Stimulated activated CD4-positive, alpha-beta T cell treated with anti-CD3 and anti-CD28 coated beads, Interleukin-4, amount 100 ng/mL, for 24 hours (primary cell): ENCODE measurements at regions not wholly inside any gene's neighbourhood (a gene's known extent, or its start where the extent isn't known, plus 50 kb on each side); places are given as distances from the start of the nearest gene placed in this dataset.

Experiments
- DNase-seq: peaks from one replicate; pipeline ENCODE4 v3.0.0-alpha.2; 2020

DNA sequence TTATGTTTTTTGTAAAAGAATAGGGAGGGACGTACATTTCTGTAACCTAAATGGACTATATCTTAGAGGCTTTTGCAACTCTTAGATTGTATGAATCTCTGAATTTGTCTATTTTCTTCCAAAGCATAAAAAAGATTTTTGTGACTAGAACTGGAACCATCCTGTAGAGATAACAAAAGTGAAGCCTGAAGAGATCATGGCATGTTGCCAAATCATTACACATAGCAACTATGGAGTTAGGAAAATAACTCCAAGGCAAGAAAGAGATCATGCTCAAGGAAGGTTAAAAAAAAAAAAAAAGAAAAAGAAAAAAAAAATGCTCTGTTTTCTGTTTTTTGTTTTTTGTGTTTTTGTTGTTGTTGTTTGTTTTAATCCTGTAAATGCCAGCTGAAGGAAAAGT lies 567.7 kb upstream of the ZWINT start:
- DNase-seq, result no peak

- DNase-seq, result no peak
Observed at GRCh38 chr10:56927701-56928100, 566.6 kb upstream of the ZWINT start.

DNA sequence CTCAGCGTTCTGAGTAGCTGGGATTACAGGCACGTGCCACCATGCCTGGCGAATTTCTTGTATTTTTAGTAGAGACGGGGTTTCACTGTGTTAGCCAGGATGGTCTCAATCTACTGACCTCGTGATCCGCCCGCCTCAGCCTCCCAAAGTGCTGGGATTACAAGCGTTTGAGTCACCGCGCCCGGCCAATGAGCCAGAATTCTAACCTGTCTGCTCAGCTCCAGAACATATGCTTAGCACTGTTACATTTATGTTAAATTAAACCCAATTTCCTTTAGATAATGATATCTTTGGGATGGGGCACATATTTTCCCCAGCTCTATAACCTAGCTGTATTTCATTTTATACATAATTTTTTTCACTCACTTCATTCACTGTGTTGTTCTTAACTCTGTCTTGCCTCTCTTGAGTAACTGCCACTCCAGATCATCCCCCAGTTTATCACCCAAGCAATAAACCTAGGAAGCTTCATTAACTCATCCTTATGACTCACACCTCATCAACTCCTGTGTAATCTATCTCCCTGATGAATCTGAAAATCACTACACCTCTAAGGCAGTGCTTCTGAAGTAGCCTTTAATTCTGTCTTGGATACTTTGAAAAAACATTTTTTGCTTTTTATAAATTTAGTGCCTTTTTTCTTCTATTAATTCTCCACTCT lies 559.7 kb upstream of the ZWINT start:
- no peak for DNase-seq

DNA sequence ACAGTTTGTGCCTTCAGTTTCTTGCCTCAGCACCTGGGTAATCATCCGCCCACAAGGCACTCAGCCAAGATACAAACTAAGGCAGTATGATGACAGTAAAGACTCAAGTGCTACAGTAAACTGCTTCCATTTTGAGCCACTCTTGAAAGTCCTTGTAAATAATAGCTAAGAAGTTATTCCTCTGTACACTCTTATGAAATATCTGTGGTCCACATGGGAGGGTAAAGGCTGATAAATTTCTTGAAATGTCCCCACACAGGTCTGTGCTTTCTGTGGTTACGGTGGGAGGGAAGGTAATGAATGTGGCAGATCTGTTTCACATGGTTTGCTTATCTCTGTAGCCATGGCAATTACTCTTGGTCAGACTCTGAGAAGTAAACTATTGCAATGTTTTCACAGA lies 551.0 kb upstream of the ZWINT start:
- no peak for DNase-seq

GRCh38 chr10:56905051-56905450 lies 544.0 kb upstream of the ZWINT start:
- DNase-seq, result no peak

DNA sequence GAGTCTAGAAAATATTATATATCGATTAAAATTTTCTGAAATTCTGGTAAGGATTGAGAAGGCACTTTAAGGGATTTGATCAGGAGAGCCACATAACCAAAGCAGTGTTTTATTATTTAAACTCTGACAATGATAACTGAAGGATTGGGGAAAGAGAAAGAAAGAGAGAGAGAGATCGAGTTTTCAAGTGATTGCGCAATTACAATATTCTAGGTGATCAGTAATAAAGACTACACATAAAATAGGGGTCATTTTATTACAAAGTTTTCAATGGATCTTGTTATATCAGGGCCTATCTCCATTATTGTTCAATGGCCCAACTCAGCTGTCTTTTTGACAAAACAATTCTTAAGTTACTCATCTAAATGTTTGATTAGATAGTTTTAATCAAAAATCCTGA lies 541.5 kb upstream of the ZWINT start:
- no peak for DNase-seq

DNA sequence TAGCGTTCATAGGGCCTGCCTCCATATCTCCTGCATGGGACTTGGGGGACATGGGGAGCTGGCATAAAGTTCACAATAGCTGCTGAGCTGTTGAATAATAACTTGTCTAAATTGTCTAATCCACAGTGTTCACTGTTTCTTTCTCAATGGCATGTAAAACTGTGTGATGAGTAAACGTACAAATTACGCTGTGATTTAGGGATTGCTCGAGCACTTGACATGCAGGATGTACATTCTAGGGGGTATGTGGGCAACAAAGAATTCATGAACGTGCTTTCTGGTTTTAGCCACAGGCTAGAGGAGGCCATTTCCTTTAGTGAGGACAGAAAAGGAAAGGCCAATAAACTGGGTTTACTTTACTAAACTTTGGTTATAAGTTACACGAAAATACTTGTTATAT lies 534.2 kb upstream of the ZWINT start:
- DNase-seq, result no peak

GRCh38 chr10:56881218-56881617 lies 520.2 kb upstream of the ZWINT start:
- DNase-seq, result no peak

GRCh38 chr10:56880606-56881005 lies 519.5 kb upstream of the ZWINT start:
- DNase-seq, result no peak

GRCh38 chr10:56874950-56875349 lies 513.9 kb upstream of the ZWINT start:
- no peak for DNase-seq

DNA sequence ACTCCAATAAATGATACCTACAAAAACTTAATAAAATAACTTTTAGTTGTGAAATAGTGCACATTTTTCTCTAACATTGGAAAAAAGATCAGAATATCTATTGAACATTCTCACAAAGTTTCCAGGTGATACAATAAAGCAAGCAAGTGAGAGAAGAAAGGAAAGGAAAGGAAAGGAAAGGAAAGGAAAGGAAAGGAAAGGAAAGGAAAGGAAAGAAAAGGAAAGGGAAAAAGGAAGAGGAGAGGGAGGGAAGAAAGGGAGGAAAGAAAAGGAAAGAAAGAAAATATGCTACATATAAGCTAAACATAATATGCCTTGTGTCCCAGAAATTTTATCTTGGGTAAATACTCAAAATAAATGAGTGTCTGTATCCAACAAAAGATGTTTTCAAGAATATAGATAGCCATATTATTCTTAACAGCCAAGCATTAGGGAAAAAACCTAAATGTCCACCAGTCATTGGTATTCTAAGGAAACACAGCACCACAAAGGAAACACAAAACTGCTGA lies 510.2 kb upstream of the ZWINT start:
- no peak for DNase-seq

GRCh38 chr10:56867236-56867635 lies 506.2 kb upstream of the ZWINT start:
- DNase-seq, result no peak

- no peak for DNase-seq
Observed at GRCh38 chr10:56856569-56856968, 495.5 kb upstream of the ZWINT start.

GRCh38 chr10:56844978-56845529 lies 484.0 kb upstream of the ZWINT start:
- DNase-seq, result no peak

GRCh38 chr10:56836659-56837058 lies 475.6 kb upstream of the ZWINT start:
- no peak for DNase-seq

DNA sequence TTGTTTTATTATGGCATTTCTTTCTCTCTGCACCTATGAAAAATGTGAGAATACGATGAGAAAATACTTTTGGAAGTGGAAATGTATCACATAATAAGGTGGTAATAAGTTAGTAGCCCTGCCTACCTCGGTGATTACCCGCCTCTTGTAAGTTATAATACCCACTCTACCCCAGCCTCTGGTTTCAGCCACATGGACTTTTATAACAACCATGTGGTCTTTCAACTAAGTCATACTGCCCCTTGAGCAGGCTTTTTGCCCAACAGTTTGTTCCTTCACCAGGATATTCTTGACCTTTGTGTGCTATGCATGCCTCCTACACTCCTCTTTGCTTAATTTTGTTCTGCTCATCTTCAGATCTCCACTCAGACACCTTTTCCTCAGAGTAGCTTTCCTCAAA lies 470.6 kb upstream of the ZWINT start:
- no peak for DNase-seq

DNA sequence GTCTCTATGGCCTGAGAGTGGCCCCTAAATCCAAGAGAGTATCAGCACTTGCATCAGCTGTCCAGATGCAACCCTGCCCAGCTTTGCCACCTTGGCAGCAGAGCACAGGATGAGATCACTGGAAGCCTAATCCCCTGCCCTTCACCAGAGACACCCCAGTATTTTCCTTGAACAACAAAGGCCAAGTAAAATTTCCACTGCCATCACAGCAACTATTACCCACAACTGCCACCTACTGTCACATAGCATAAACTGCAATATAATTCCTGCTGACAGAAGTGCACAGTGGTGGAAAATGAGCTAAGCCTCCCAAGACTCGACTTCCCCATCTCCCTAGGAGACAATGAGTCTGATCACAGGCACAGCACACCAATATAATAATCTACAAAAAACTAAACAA lies 462.8 kb upstream of the ZWINT start:
- DNase-seq, result no peak

DNA sequence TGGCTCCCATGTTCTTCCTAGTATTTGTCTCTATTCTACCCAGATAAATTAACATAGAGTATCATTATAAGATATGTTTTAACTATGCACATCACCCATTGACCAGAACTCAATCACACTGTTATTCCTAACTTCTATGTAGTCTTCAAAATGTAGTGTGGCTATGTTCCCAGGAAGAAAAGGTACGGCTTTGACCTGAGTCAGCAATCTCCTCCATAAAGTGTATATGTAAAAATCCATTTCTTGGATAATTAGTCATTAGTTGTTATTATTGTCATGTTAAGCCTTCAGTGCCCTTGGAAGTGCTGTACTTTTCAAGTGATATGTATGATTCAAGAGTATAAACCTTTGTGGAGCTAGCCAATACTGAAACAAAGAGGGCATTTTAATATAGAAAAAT lies 444.0 kb upstream of the ZWINT start:
- DNase-seq, result no peak

GRCh38 chr10:56785292-56785691 lies 424.2 kb upstream of the ZWINT start:
- no peak for DNase-seq

GRCh38 chr10:56782503-56782902 lies 421.4 kb upstream of the ZWINT start:
- DNase-seq, result no peak

DNA sequence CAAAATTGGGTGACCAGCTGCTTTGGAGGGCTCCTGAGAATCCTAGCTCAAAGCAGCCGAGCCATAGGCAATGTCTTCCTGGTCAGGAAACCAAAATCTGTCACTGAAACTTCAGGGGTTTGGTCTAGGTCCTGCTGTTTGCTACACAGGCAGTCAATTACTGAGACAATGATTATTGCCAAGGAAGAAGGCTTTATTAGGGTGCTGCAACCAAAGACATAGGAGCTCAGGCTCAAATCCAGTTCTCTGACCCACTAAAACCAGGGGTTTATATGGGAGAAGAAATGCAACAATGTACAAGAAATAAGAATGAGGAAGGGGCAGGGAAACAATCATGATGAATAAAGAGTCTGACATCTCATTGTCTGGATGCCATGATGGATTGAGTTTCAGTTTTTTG lies 410.3 kb upstream of the ZWINT start:
- no peak for DNase-seq

GRCh38 chr10:56763090-56763489 lies 402.0 kb upstream of the ZWINT start:
- no peak for DNase-seq

- no peak for DNase-seq
Observed at GRCh38 chr10:56745490-56745889, 384.4 kb upstream of the ZWINT start.

DNA sequence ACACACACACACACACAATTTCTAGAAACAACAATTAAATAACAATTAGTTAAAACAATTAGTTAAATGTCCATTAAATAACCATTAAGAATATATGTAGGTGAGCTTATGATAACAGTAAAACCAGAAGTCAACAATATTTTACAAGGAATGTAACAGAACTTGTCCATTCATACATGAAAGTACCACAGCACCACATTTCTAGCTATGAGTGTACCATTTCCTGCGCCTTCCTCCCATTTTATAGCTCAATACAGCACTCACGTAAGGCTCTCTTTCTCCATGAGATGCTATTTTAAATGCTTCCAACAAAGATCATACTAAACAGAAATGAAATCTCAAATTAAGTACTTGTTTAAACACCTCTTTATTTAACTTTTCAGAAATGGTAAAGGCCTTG lies 367.3 kb upstream of the ZWINT start:
- no peak for DNase-seq

GRCh38 chr10:56722912-56723311 lies 361.9 kb upstream of the ZWINT start:
- DNase-seq, result no peak
